VCaP (cell line): ENCODE measurements at regions not wholly inside any gene's neighbourhood (a gene's known extent, or its start where the extent isn't known, plus 50 kb on each side); places are given as distances from the start of the nearest gene placed in this dataset.

Experiments
- H3K27ac ChIP-seq: fragments of 450-650 bp; 2 replicates; pipeline ENCODE4 v1.5.1; 2017
- CTCF ChIP-seq: fragments of 450-650 bp; conservative IDR thresholded peaks from 2 replicates; pipeline ENCODE4 v1.5.1; 2017; ENCODE audit warnings: mild to moderate bottlenecking, moderate library complexity

- H3K27ac ChIP-seq: no peak overlapping the region
- no peak for TF ChIP-seq CTCF
Observed at GRCh38 chr2:74768401-74768914, 65.5 kb upstream of the HK2 start.

GRCh38 chr2:74772046-74772445, 61.9 kb upstream of the HK2 start:
- TF ChIP-seq CTCF: no peak
- no peak overlapping the region for H3K27ac ChIP-seq

GRCh38 chr2:74777161-74777900, 56.6 kb upstream of the HK2 start:
- no peak overlapping the region for H3K27ac ChIP-seq
- no peak for TF ChIP-seq CTCF

GRCh38 chr2:74778381-74779264, 55.3 kb upstream of the HK2 start:
- TF ChIP-seq CTCF: no peak
- no peak overlapping the region for H3K27ac ChIP-seq

GRCh38 chr2:74779265-74779558, 54.7 kb upstream of the HK2 start:
- no peak for TF ChIP-seq CTCF
- no peak overlapping the region for H3K27ac ChIP-seq

- H3K27ac ChIP-seq: no peak overlapping the region
- no peak for TF ChIP-seq CTCF
Observed at GRCh38 chr2:74779587-74780135, 54.3 kb upstream of the HK2 start.
